ENCODE measurements at regions not wholly inside any gene's neighbourhood (a gene's known extent, or its start where the extent isn't known, plus 50 kb on each side); places are given as distances from the start of the nearest gene placed in this dataset.
"Not testable (repeated sequence)": the region's sequence is repeated elsewhere in the genome, so short reads cannot be mapped to it uniquely, and the experiment has no call there.

- TF ChIP-seq CDX4 (CRISPR knock-in tag; IDR thresholded peaks at IDR 0.05; ENCODE audit: borderline replicate concordance), result no peak
- TF ChIP-seq ZNF423 (CRISPR knock-in tag; IDR thresholded peaks at IDR 0.05), result no peak
- TF ChIP-seq, protein P1, sequence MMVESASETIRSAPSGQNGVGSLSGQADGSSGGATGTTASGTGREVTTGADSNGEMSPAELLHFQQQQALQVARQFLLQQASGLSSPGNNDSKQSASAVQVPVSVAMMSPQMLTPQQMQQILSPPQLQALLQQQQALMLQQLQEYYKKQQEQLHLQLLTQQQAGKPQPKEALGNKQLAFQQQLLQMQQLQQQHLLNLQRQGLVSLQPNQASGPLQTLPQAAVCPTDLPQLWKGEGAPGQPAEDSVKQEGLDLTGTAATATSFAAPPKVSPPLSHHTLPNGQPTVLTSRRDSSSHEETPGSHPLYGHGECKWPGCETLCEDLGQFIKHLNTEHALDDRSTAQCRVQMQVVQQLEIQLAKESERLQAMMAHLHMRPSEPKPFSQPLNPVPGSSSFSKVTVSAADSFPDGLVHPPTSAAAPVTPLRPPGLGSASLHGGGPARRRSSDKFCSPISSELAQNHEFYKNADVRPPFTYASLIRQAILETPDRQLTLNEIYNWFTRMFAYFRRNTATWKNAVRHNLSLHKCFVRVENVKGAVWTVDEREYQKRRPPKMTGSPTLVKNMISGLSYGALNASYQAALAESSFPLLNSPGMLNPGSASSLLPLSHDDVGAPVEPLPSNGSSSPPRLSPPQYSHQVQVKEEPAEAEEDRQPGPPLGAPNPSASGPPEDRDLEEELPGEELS (CRISPR knock-in tag; IDR thresholded peaks at IDR 0.05), result no peak
These were observed 375.5 kb upstream of the RGS6 start (continued) for GRCh38 chr14:71556730-71557129.

- POLR2A ChIA-PET, result no interaction called here
- ATAC-seq (no peak), DNase-seq (ENCODE audit: low spot score) (no peak)
- H3K4me1 Mint-ChIP-seq, result peaks cover 23% of the 10 kb centered on the region
- TF ChIP-seq SOX15 (CRISPR knock-in tag; IDR thresholded peaks at IDR 0.05) (no peak), FOXK1 (CRISPR knock-in tag; IDR thresholded peaks at IDR 0.05) (no peak), ZNF263 (CRISPR knock-in tag; IDR thresholded peaks at IDR 0.05; ENCODE audit: low read depth) (no peak), JUN (CRISPR knock-in tag; IDR thresholded peaks at IDR 0.05) (no peak), CREM (CRISPR knock-in tag; IDR thresholded peaks at IDR 0.05) (no peak), SP1 (CRISPR knock-in tag; conservative IDR thresholded peaks at IDR 0.05) (no peak), TEAD4 (CRISPR knock-in tag; IDR thresholded peaks at IDR 0.05) (no peak), JAZF1 (CRISPR knock-in tag; IDR thresholded peaks at IDR 0.05) (no peak), PREB (CRISPR knock-in tag; IDR thresholded peaks at IDR 0.05; ENCODE audit: borderline replicate concordance) (no peak)
- TF ChIP-seq, protein P2, sequence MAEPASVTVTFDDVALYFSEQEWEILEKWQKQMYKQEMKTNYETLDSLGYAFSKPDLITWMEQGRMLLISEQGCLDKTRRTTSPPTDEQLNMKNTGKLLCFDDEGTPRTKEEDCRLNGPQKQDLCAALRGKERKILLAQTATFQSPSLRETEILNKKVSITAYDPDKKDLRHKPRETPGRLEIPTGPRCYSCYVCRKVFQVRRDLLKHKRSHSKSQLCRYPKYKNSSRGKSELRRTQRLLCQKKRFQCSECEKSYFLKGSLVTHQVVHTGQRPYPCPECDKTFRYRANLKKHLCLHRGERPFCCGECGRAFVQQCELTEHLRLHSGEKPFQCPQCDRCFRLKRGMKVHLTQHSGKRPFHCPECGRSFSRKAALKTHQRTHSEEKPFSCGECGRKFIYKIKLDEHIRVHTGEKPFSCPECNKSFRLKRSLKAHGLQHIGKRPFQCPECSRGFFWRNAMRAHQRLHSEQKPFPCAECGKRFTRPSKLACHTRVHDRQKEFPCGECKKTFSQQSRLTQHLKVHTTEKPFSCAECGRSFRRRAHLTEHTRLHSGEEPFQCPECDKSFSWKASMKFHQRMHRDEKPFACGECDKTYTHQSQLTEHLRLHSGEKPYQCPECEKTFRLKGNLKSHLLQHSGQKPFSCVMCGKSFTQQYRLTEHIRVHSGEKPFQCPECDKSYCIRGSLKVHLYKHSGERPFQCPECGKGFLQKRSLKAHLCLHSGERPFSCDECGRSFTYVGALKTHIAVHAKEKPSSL (CRISPR knock-in tag; conservative IDR thresholded peaks at IDR 0.05), result no peak
- TF ChIP-seq, protein P3, sequence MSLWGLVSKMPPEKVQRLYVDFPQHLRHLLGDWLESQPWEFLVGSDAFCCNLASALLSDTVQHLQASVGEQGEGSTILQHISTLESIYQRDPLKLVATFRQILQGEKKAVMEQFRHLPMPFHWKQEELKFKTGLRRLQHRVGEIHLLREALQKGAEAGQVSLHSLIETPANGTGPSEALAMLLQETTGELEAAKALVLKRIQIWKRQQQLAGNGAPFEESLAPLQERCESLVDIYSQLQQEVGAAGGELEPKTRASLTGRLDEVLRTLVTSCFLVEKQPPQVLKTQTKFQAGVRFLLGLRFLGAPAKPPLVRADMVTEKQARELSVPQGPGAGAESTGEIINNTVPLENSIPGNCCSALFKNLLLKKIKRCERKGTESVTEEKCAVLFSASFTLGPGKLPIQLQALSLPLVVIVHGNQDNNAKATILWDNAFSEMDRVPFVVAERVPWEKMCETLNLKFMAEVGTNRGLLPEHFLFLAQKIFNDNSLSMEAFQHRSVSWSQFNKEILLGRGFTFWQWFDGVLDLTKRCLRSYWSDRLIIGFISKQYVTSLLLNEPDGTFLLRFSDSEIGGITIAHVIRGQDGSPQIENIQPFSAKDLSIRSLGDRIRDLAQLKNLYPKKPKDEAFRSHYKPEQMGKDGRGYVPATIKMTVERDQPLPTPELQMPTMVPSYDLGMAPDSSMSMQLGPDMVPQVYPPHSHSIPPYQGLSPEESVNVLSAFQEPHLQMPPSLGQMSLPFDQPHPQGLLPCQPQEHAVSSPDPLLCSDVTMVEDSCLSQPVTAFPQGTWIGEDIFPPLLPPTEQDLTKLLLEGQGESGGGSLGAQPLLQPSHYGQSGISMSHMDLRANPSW (CRISPR knock-in tag; conservative IDR thresholded peaks at IDR 0.05; ENCODE audit: low read depth), result no peak
- H3K9me3 Mint-ChIP-seq, result no peaks in the 10 kb centered on the region
- H3K4me3 Mint-ChIP-seq, result no peak overlapping the region
- H3K36me3 Mint-ChIP-seq, result no peaks in the 10 kb centered on the region
- no peak overlapping the region for H3K27ac Mint-ChIP-seq
- CTCF ChIA-PET, result no interaction called here
- no peaks in the 10 kb centered on the region for H3K27me3 Mint-ChIP-seq (ENCODE audit: low read depth)
These were observed 374.9 kb upstream of the RGS6 start for GRCh38 chr14:71557351-71557750.

GRCh38 chr14:71558943-71559342 lies 373.3 kb upstream of the RGS6 start:
- H3K9me3 Mint-ChIP-seq; H3K27ac Mint-ChIP-seq; H3K4me3 Mint-ChIP-seq; H3K36me3 Mint-ChIP-seq; CTCF ChIA-PET; ATAC-seq; H3K27me3 Mint-ChIP-seq (ENCODE audit: low read depth); DNase-seq (ENCODE audit: low spot score): not testable (repeated sequence)
- peaks cover 21% of the 10 kb centered on the region for H3K4me1 Mint-ChIP-seq
- POLR2A ChIA-PET, result interaction anchor here (0.7 kb wide), 1 partner anchor 19 kb away, joined by 4 read pairs; no protein-coding TSS in a partner anchor

Data from WTC11 (cell line).